Liver (tissue), 8 donors: ENCODE measurements at regions not wholly inside any gene's neighbourhood (a gene's known extent, or its start where the extent isn't known, plus 50 kb on each side); places are given as distances from the start of the nearest gene placed in this dataset.

ENCODE experiments used
- DNase-seq: peaks from one replicate; pipeline ENCODE4 v3.0.0-alpha.2; 2017; ENCODE audit warnings: low spot score
- H3K27ac ChIP-seq, 2 donors: one replicate each; pipeline ENCODE4 v1.7.0; 2013; ENCODE audit warnings: inconsistent platforms in 2 of 2, low read length in 2 of 2, control low read depth in 1 of 2, low read depth in 1 of 2, mild to moderate bottlenecking in 1 of 2
- H3K27me3 ChIP-seq, 4 donors: one replicate each; pipeline versions ENCODE4 v1.6.1 to v1.7.0; 2013; ENCODE audit warnings: low read length in 3 of 4, inconsistent platforms in 1 of 4, mild to moderate bottlenecking in 1 of 4, moderate library complexity in 1 of 4; ENCODE audit not compliant: control insufficient read depth in 4 of 4, insufficient read depth in 4 of 4
- H3K36me3 ChIP-seq, 4 donors: one replicate each; pipeline versions ENCODE4 v1.6.1 to v1.7.0; 2013; ENCODE audit warnings: low read length in 3 of 4, mild to moderate bottlenecking in 3 of 4, low read depth in 1 of 4, moderate library complexity in 1 of 4; ENCODE audit not compliant: control insufficient read depth in 4 of 4, insufficient read depth in 3 of 4
- H3K4me1 ChIP-seq, 4 donors: one replicate each; pipeline versions ENCODE4 v1.6.1 to v1.7.0; 2013; ENCODE audit warnings: low read length in 3 of 4, mild to moderate bottlenecking in 3 of 4, moderate library complexity in 1 of 4; ENCODE audit not compliant: control insufficient read depth in 4 of 4, insufficient read depth in 4 of 4
- H3K4me3 ChIP-seq, 3 donors: one replicate each; pipeline versions ENCODE4 v1.6.1 to v1.7.0; 2013; ENCODE audit warnings: low read length in 3 of 3, control low read depth in 1 of 3, low read depth in 1 of 3, mild to moderate bottlenecking in 1 of 3
- H3K9ac ChIP-seq, 2 donors: one replicate each; pipeline ENCODE4 v1.7.0; 2013; ENCODE audit warnings: low read length in 2 of 2, mild to moderate bottlenecking in 2 of 2, moderate library complexity in 2 of 2, control low read depth in 1 of 2, low read depth in 1 of 2
- H3K9me3 ChIP-seq, 4 donors: one replicate each; pipeline versions ENCODE4 v1.6.1 to v1.7.0; 2013; ENCODE audit warnings: low read length in 3 of 4; ENCODE audit not compliant: control insufficient read depth in 4 of 4
- EGR1 ChIP-seq, 2 donors: IDR thresholded peaks; 2 replicates each; pipeline ENCODE4 v1.6.1; 2016 to 2018; ENCODE audit warnings: antibody characterized with exemption in 2 of 2, low read depth in 2 of 2
- FOXA1 ChIP-seq: IDR thresholded peaks from 2 replicates; pipeline ENCODE4 v1.6.1; 2016; ENCODE audit warnings: antibody characterized with exemption
- FOXA2 ChIP-seq: IDR thresholded peaks from 2 replicates; pipeline ENCODE4 v1.6.1; 2016; ENCODE audit warnings: antibody characterized with exemption
- GABPA ChIP-seq, 2 donors: IDR thresholded peaks in 1 of 2; conservative IDR thresholded peaks in 1 of 2; 2 replicates each; pipeline ENCODE4 v1.6.1; 2016; ENCODE audit warnings: antibody characterized with exemption in 2 of 2, mild to moderate bottlenecking in 1 of 2, moderate library complexity in 1 of 2
- HNF4A ChIP-seq, 2 donors: conservative IDR thresholded peaks; 2 replicates each; pipeline ENCODE4 v1.6.1; 2016; ENCODE audit warnings: antibody characterized with exemption in 2 of 2, mild to moderate bottlenecking in 2 of 2
- HNF4G ChIP-seq: IDR thresholded peaks from 2 replicates; pipeline ENCODE4 v1.6.1; 2016; ENCODE audit warnings: antibody characterized with exemption
- JUND ChIP-seq, 2 donors: IDR thresholded peaks; 2 replicates each; pipeline ENCODE4 v1.6.1; 2016; ENCODE audit warnings: antibody characterized with exemption in 2 of 2
- NR2F2 ChIP-seq: IDR thresholded peaks from 2 replicates; pipeline ENCODE4 v1.6.1; 2016; ENCODE audit warnings: antibody characterized with exemption
- RAD21 ChIP-seq, 2 donors: IDR thresholded peaks; 2 replicates each; pipeline ENCODE4 v1.6.1; 2016; ENCODE audit warnings: antibody characterized with exemption in 2 of 2, mild to moderate bottlenecking in 2 of 2
- RXRA ChIP-seq, 2 donors: IDR thresholded peaks; 2 replicates each; pipeline ENCODE4 v1.6.1; 2017 to 2018; ENCODE audit warnings: antibody characterized with exemption in 2 of 2, mild to moderate bottlenecking in 1 of 2
- SP1 ChIP-seq: IDR thresholded peaks from 2 replicates; pipeline ENCODE4 v1.6.1; 2018; ENCODE audit warnings: antibody characterized with exemption, mild to moderate bottlenecking
- TAF1 ChIP-seq: conservative IDR thresholded peaks from 2 replicates; pipeline ENCODE4 v1.6.1; 2016; ENCODE audit warnings: antibody characterized with exemption, mild to moderate bottlenecking
- YY1 ChIP-seq: IDR thresholded peaks from 2 replicates; pipeline ENCODE4 v1.6.1; 2016; ENCODE audit warnings: antibody characterized with exemption, mild to moderate bottlenecking
- WGBS: extraction: QIAGEN DNeasy Blood & Tissue Kit; methylation state at CpG from one replicate; pipeline ENCODE4 v1.1.7; 2013; 5-methylcytosine and 5-hydroxymethylcytosine counted together
- TF ChIP-seq, protein P1 (sequence below): IDR thresholded peaks from 2 replicates; pipeline ENCODE4 v1.6.1; 2016; ENCODE audit warnings: antibody characterized with exemption, mild to moderate bottlenecking
- TF ChIP-seq, protein P2 (sequence below): IDR thresholded peaks from 2 replicates; pipeline ENCODE4 v1.6.1; 2016; ENCODE audit warnings: antibody characterized with exemption
- TF ChIP-seq, protein P3 (sequence below): IDR thresholded peaks from 2 replicates; pipeline ENCODE4 v1.6.1; 2016; ENCODE audit warnings: antibody characterized with exemption
- TF ChIP-seq, protein P4 (sequence below): IDR thresholded peaks from 2 replicates; pipeline ENCODE4 v1.6.1; 2016; ENCODE audit warnings: antibody characterized with exemption
- TF ChIP-seq, protein P5 (sequence below): fragments of 150-350 bp; IDR thresholded peaks from 2 replicates; pipeline ENCODE4 v1.5.1; 2017; ENCODE audit warnings: improper control_type of control experiment, low read depth, low read length; ENCODE audit not compliant: missing input control
- donor health status: healthy.
- donor health status: healthy.
- donor health status: healthy.
- donor health status: healthy.
- donor health status: healthy.

DNA sequence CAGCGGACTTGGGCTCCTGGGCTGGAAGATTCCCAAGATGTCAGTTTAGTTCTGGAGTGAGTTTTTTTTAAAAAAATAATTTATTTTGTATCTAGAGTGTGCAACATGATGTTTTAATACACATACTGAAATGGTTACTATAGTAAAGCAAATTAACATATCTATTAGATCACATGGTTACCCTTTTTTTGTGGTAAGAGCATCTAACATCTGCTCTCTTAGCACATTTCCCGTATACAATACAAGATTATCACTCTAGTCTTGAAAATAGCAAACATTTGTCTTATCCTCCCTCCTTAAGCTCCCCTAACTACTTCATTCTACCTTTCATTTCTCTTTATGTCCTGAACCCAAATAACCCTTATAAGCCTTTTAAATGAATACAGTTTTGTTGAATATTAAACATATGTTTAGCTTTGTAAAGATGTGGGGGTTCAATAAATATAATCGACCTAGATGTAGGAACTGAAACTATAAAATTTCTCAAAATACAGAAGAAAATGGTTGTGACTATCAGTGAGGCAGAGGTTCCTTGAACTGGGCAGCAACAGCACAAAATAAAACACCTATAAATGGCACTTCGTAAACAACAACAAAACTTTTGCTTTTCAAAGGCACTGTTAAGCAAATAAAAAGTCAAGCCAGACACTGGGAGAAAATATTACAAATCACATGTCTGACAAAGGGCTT, 466.6 kb downstream of the FGF9 start (continued):
- TF ChIP-seq, protein P1, sequence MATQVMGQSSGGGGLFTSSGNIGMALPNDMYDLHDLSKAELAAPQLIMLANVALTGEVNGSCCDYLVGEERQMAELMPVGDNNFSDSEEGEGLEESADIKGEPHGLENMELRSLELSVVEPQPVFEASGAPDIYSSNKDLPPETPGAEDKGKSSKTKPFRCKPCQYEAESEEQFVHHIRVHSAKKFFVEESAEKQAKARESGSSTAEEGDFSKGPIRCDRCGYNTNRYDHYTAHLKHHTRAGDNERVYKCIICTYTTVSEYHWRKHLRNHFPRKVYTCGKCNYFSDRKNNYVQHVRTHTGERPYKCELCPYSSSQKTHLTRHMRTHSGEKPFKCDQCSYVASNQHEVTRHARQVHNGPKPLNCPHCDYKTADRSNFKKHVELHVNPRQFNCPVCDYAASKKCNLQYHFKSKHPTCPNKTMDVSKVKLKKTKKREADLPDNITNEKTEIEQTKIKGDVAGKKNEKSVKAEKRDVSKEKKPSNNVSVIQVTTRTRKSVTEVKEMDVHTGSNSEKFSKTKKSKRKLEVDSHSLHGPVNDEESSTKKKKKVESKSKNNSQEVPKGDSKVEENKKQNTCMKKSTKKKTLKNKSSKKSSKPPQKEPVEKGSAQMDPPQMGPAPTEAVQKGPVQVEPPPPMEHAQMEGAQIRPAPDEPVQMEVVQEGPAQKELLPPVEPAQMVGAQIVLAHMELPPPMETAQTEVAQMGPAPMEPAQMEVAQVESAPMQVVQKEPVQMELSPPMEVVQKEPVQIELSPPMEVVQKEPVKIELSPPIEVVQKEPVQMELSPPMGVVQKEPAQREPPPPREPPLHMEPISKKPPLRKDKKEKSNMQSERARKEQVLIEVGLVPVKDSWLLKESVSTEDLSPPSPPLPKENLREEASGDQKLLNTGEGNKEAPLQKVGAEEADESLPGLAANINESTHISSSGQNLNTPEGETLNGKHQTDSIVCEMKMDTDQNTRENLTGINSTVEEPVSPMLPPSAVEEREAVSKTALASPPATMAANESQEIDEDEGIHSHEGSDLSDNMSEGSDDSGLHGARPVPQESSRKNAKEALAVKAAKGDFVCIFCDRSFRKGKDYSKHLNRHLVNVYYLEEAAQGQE: no peak
- no peak for TF ChIP-seq FOXA1
- no peak for TF ChIP-seq GABPA (IDR thresholded peaks at IDR 0.05 in 1 of 2, conservative IDR thresholded peaks at IDR 0.05 in 1 of 2)
- no peak for TF ChIP-seq HNF4A (conservative IDR thresholded peaks at IDR 0.05)
- TF ChIP-seq TAF1: no peak
- TF ChIP-seq, protein P2, sequence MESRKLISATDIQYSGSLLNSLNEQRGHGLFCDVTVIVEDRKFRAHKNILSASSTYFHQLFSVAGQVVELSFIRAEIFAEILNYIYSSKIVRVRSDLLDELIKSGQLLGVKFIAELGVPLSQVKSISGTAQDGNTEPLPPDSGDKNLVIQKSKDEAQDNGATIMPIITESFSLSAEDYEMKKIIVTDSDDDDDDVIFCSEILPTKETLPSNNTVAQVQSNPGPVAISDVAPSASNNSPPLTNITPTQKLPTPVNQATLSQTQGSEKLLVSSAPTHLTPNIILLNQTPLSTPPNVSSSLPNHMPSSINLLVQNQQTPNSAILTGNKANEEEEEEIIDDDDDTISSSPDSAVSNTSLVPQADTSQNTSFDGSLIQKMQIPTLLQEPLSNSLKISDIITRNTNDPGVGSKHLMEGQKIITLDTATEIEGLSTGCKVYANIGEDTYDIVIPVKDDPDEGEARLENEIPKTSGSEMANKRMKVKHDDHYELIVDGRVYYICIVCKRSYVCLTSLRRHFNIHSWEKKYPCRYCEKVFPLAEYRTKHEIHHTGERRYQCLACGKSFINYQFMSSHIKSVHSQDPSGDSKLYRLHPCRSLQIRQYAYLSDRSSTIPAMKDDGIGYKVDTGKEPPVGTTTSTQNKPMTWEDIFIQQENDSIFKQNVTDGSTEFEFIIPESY: no peak
- TF ChIP-seq HNF4G: no peak

DNA sequence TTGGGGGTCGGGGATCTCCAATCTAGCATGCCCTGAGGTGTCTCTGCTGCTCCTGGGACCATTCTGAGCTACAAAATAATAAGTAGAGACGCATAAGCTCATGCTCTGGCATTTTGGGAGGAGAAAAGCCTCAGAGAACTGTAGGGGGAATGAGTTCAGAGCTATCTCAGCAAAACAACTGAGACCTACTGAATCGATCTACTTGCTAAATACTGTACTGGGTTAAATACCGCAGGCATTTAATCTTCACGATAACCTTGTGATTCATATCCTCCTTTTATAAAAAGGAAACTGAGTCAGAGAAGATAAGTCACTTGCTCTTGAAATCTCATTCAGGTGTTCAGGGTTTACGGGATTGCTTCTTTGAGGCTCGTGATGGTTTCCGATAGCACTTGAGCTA, 468.1 kb downstream of the FGF9 start:
- no peak overlapping the region for H3K9ac ChIP-seq
- H3K36me3 ChIP-seq: no peaks in the 10 kb centered on the region
- peaks cover 0 to 8% (median 0%) of the 10 kb centered on the region in 4 donors for H3K9me3 ChIP-seq
- no peak for DNase-seq
- 83% methylated on average over 8 of the region's 8 CpGs for WGBS
- no peak overlapping the region for H3K4me3 ChIP-seq
- H3K27ac ChIP-seq: no peak overlapping the region
- peaks cover 0 to 2% (median 0%) of the 10 kb centered on the region in 4 donors for H3K27me3 ChIP-seq
- no peaks in the 10 kb centered on the region for H3K4me1 ChIP-seq
- TF ChIP-seq TAF1: no peak
- TF ChIP-seq GABPA (IDR thresholded peaks at IDR 0.05 in 1 of 2, conservative IDR thresholded peaks at IDR 0.05 in 1 of 2): no peak
- TF ChIP-seq, protein P3, sequence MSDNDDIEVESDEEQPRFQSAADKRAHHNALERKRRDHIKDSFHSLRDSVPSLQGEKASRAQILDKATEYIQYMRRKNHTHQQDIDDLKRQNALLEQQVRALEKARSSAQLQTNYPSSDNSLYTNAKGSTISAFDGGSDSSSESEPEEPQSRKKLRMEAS: no peak
- TF ChIP-seq HNF4A (conservative IDR thresholded peaks at IDR 0.05): no peak
- no peak for TF ChIP-seq FOXA2
- TF ChIP-seq HNF4G: no peak
- TF ChIP-seq, protein P4, sequence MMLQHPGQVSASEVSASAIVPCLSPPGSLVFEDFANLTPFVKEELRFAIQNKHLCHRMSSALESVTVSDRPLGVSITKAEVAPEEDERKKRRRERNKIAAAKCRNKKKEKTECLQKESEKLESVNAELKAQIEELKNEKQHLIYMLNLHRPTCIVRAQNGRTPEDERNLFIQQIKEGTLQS: no peak
- TF ChIP-seq, protein P2: no peak
- TF ChIP-seq, protein P5, sequence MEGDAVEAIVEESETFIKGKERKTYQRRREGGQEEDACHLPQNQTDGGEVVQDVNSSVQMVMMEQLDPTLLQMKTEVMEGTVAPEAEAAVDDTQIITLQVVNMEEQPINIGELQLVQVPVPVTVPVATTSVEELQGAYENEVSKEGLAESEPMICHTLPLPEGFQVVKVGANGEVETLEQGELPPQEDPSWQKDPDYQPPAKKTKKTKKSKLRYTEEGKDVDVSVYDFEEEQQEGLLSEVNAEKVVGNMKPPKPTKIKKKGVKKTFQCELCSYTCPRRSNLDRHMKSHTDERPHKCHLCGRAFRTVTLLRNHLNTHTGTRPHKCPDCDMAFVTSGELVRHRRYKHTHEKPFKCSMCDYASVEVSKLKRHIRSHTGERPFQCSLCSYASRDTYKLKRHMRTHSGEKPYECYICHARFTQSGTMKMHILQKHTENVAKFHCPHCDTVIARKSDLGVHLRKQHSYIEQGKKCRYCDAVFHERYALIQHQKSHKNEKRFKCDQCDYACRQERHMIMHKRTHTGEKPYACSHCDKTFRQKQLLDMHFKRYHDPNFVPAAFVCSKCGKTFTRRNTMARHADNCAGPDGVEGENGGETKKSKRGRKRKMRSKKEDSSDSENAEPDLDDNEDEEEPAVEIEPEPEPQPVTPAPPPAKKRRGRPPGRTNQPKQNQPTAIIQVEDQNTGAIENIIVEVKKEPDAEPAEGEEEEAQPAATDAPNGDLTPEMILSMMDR: no peak
- TF ChIP-seq, protein P1: no peak
- no peak for TF ChIP-seq NR2F2
- TF ChIP-seq RXRA (IDR thresholded peaks at IDR 0.05): no peak
- TF ChIP-seq SP1: no peak
- no peak for TF ChIP-seq YY1
- TF ChIP-seq RAD21 (IDR thresholded peaks at IDR 0.05): no peak
- no peak for TF ChIP-seq EGR1 (IDR thresholded peaks at IDR 0.05; ENCODE audit: low read depth in 2 of 2)
- no peak for TF ChIP-seq FOXA1
- TF ChIP-seq JUND (IDR thresholded peaks at IDR 0.05): no peak
